WTC11 (cell line): ENCODE measurements at regions not wholly inside any gene's neighbourhood (a gene's known extent, or its start where the extent isn't known, plus 50 kb on each side); places are given as distances from the start of the nearest gene placed in this dataset.

Experiments
- ATAC-seq: fragments of 200-7000 bp; cut with Tn5 transposase; 2 replicates; pipeline ENCODE4 v1.10.0; 2021; ENCODE audit warnings: mild to moderate bottlenecking, moderate library complexity
- CTCF ChIA-PET: fragments of 300-600 bp; sonication (Branson Sonifier 250); formaldehyde crosslinking; loops from one replicate; lab custom pipeline; 2021; ENCODE audit warnings: antibody characterized with exemption; lab: Charles Lee
- POLR2A ChIA-PET: fragments of 350-600 bp; sonication (Branson Sonifier 250); formaldehyde crosslinking; loops from one replicate; lab custom pipeline; 2021; ENCODE audit warnings: antibody characterized with exemption; lab: Charles Lee
- DNase-seq: peaks from one replicate; pipeline ENCODE4 v3.0.0; 2021; ENCODE audit warnings: low spot score
- H3K27ac Mint-ChIP-seq: 2 replicates; pipeline ENCODE4 v1.8.0; 2021; ENCODE audit warnings: mixed read lengths
- H3K27me3 Mint-ChIP-seq: 2 replicates; pipeline ENCODE4 v1.8.0; 2021; ENCODE audit warnings: low read depth, mild to moderate bottlenecking, moderate library complexity, mixed read lengths
- H3K36me3 Mint-ChIP-seq: 2 replicates; pipeline ENCODE4 v1.8.0; 2021; ENCODE audit warnings: mixed read lengths
- H3K4me1 Mint-ChIP-seq: 2 replicates; pipeline ENCODE4 v1.8.0; 2022; ENCODE audit warnings: mixed read lengths
- H3K4me3 Mint-ChIP-seq: 2 replicates; pipeline ENCODE4 v1.8.0; 2021; ENCODE audit warnings: mild to moderate bottlenecking, moderate library complexity, mixed read lengths
- H3K9me3 Mint-ChIP-seq: 2 replicates; pipeline ENCODE4 v1.8.0; 2021; ENCODE audit warnings: mixed read lengths
- CREB1 ChIP-seq: sonication (generic); formaldehyde crosslinking; IDR thresholded peaks from 2 replicates; pipeline ENCODE4 v1.8.0; 2023; ENCODE audit warnings: mild to moderate bottlenecking, missing genetic modification reagents
- EMX1 ChIP-seq: fragments of 250-450 bp; sonication (Bioruptor Pico); IDR thresholded peaks from 2 replicates; pipeline ENCODE4 v1.8.0; 2021; ENCODE audit warnings: mild to moderate bottlenecking
- ESRRA ChIP-seq: sonication (generic); formaldehyde crosslinking; IDR thresholded peaks from 2 replicates; pipeline ENCODE4 v1.8.1; 2022; ENCODE audit warnings: mild to moderate bottlenecking, missing genetic modification reagents, borderline replicate concordance
- FOXP1 ChIP-seq: sonication (generic); formaldehyde crosslinking; IDR thresholded peaks from 2 replicates; pipeline ENCODE4 v1.8.0; 2022; ENCODE audit warnings: missing genetic modification reagents, mild to moderate bottlenecking, moderate library complexity, borderline replicate concordance
- GABPB1 ChIP-seq: sonication (generic); formaldehyde crosslinking; IDR thresholded peaks from 2 replicates; pipeline ENCODE4 v1.8.1; 2023; ENCODE audit warnings: mild to moderate bottlenecking, missing genetic modification reagents
- JAZF1 ChIP-seq: fragments of 250-450 bp; sonication (Bioruptor Pico); IDR thresholded peaks from 2 replicates; pipeline ENCODE4 v1.9.0; 2021; ENCODE audit warnings: moderate library complexity, mild to moderate bottlenecking, inconsistent platforms
- KAT7 ChIP-seq: sonication (generic); formaldehyde crosslinking; IDR thresholded peaks from 2 replicates; pipeline ENCODE4 v1.8.1; 2023; ENCODE audit warnings: missing genetic modification reagents, mild to moderate bottlenecking, borderline replicate concordance
- NFE2L1 ChIP-seq: sonication (generic); formaldehyde crosslinking; IDR thresholded peaks from 2 replicates; pipeline ENCODE4 v1.8.1; 2023; ENCODE audit warnings: missing genetic modification reagents
- NR2C2 ChIP-seq: sonication (generic); formaldehyde crosslinking; IDR thresholded peaks from 2 replicates; pipeline ENCODE4 v1.8.0; 2022; ENCODE audit warnings: mild to moderate bottlenecking, missing genetic modification reagents
- NR3C1 ChIP-seq: sonication (generic); formaldehyde crosslinking; conservative IDR thresholded peaks from 2 replicates; pipeline ENCODE4 v1.8.1; 2023; ENCODE audit warnings: low read depth, mild to moderate bottlenecking, missing genetic modification reagents
- SMAD4 ChIP-seq: sonication (generic); formaldehyde crosslinking; IDR thresholded peaks from 2 replicates; pipeline ENCODE4 v1.8.0; 2022; ENCODE audit warnings: mild to moderate bottlenecking, missing genetic modification reagents
- SOX15 ChIP-seq: fragments of 250-450 bp; sonication (Bioruptor Pico); IDR thresholded peaks from 2 replicates; pipeline ENCODE4 v1.9.0; 2021; ENCODE audit warnings: mild to moderate bottlenecking
- TEAD1 ChIP-seq: sonication (generic); formaldehyde crosslinking; IDR thresholded peaks from 2 replicates; pipeline ENCODE4 v1.8.0; 2022; ENCODE audit warnings: mild to moderate bottlenecking, missing genetic modification reagents
- TEAD4 ChIP-seq: sonication (generic); formaldehyde crosslinking; IDR thresholded peaks from 2 replicates; pipeline ENCODE4 v1.8.0; 2022; ENCODE audit warnings: mild to moderate bottlenecking, missing genetic modification reagents
- TF ChIP-seq, protein P1 (sequence below): fragments of 250-450 bp; sonication (Bioruptor Pico); IDR thresholded peaks from 2 replicates; pipeline ENCODE4 v1.9.0; 2021; ENCODE audit warnings: mild to moderate bottlenecking
- TF ChIP-seq, protein P2 (sequence below): sonication (generic); formaldehyde crosslinking; IDR thresholded peaks from 2 replicates; pipeline ENCODE4 v1.8.0; 2022; ENCODE audit warnings: mild to moderate bottlenecking, missing genetic modification reagents
- TF ChIP-seq, protein P3 (sequence below): sonication (generic); formaldehyde crosslinking; IDR thresholded peaks from 2 replicates; pipeline ENCODE4 v1.8.1; 2023; ENCODE audit warnings: mild to moderate bottlenecking, missing genetic modification reagents
- TF ChIP-seq, protein P4 (sequence below): sonication (generic); formaldehyde crosslinking; IDR thresholded peaks from 2 replicates; pipeline ENCODE4 v1.8.0; 2023; ENCODE audit warnings: mild to moderate bottlenecking, missing genetic modification reagents
- TF ChIP-seq, protein P5 (sequence below): fragments of 200-600 bp; IDR thresholded peaks from 2 replicates; pipeline ENCODE4 v1.8.0; 2022; ENCODE audit warnings: antibody characterized with exemption
- TF ChIP-seq, protein P6 (sequence below): sonication (generic); formaldehyde crosslinking; IDR thresholded peaks from 2 replicates; pipeline ENCODE4 v1.8.1; 2022; ENCODE audit warnings: low read depth, missing genetic modification reagents, borderline replicate concordance
- TF ChIP-seq, protein P7 (sequence below): sonication (generic); formaldehyde crosslinking; IDR thresholded peaks from 2 replicates; pipeline ENCODE4 v1.8.1; 2023; ENCODE audit warnings: mild to moderate bottlenecking, missing genetic modification reagents, moderate library complexity
- TF ChIP-seq, protein P8 (sequence below): sonication (generic); formaldehyde crosslinking; IDR thresholded peaks from 2 replicates; pipeline ENCODE4 v1.8.0; 2022; ENCODE audit warnings: mild to moderate bottlenecking, missing genetic modification reagents

DNA sequence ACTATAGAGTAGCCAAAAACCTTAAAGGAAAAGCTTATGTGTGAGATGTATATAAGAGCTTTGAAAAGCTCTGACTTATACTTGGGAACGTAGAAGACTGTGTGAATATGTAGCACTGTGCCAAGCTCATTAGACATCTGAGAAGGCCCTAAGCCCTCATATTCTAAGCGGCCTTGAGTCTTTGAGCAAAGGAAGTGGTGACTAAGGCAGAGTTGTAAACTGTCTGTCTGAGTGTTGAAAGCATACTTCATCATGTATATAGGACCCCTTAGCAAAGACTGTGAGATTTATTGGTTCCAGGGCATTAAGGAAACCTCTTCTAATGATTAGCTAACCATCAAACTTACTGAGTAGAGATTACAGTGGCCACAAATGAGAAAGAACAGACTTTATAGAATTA is 153.3 kb upstream of the LYPLAL1 start:
- ChIA-PET CTCF (interaction anchor here (0.5 kb wide), 1 partner anchor 538 kb away, joined by 4 read pairs; no protein-coding TSS in a partner anchor), POLR2A (no interaction called here)
- H3K9me3 Mint-ChIP-seq = peaks cover 6% of the 10 kb centered on the region; the same call in 1 of the 2 replicates
- H3K27me3 Mint-ChIP-seq = no peaks in the 10 kb centered on the region
- ATAC-seq = no peak
- H3K27ac Mint-ChIP-seq = no peak overlapping the region
- TF ChIP-seq TEAD4 (CRISPR knock-in tag) = no peak
- TF ChIP-seq, protein P1, sequence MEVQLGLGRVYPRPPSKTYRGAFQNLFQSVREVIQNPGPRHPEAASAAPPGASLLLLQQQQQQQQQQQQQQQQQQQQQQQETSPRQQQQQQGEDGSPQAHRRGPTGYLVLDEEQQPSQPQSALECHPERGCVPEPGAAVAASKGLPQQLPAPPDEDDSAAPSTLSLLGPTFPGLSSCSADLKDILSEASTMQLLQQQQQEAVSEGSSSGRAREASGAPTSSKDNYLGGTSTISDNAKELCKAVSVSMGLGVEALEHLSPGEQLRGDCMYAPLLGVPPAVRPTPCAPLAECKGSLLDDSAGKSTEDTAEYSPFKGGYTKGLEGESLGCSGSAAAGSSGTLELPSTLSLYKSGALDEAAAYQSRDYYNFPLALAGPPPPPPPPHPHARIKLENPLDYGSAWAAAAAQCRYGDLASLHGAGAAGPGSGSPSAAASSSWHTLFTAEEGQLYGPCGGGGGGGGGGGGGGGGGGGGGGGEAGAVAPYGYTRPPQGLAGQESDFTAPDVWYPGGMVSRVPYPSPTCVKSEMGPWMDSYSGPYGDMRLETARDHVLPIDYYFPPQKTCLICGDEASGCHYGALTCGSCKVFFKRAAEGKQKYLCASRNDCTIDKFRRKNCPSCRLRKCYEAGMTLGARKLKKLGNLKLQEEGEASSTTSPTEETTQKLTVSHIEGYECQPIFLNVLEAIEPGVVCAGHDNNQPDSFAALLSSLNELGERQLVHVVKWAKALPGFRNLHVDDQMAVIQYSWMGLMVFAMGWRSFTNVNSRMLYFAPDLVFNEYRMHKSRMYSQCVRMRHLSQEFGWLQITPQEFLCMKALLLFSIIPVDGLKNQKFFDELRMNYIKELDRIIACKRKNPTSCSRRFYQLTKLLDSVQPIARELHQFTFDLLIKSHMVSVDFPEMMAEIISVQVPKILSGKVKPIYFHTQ = no peak
- TF ChIP-seq, protein P2, sequence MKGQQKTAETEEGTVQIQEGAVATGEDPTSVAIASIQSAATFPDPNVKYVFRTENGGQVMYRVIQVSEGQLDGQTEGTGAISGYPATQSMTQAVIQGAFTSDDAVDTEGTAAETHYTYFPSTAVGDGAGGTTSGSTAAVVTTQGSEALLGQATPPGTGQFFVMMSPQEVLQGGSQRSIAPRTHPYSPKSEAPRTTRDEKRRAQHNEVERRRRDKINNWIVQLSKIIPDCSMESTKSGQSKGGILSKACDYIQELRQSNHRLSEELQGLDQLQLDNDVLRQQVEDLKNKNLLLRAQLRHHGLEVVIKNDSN (CRISPR knock-in tag) = no peak
- TF ChIP-seq, protein P3, sequence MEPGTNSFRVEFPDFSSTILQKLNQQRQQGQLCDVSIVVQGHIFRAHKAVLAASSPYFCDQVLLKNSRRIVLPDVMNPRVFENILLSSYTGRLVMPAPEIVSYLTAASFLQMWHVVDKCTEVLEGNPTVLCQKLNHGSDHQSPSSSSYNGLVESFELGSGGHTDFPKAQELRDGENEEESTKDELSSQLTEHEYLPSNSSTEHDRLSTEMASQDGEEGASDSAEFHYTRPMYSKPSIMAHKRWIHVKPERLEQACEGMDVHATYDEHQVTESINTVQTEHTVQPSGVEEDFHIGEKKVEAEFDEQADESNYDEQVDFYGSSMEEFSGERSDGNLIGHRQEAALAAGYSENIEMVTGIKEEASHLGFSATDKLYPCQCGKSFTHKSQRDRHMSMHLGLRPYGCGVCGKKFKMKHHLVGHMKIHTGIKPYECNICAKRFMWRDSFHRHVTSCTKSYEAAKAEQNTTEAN = no peak
- no peak for TF ChIP-seq NR3C1 (CRISPR knock-in tag)
- no peak for TF ChIP-seq NFE2L1 (CRISPR knock-in tag)
- TF ChIP-seq, protein P4, sequence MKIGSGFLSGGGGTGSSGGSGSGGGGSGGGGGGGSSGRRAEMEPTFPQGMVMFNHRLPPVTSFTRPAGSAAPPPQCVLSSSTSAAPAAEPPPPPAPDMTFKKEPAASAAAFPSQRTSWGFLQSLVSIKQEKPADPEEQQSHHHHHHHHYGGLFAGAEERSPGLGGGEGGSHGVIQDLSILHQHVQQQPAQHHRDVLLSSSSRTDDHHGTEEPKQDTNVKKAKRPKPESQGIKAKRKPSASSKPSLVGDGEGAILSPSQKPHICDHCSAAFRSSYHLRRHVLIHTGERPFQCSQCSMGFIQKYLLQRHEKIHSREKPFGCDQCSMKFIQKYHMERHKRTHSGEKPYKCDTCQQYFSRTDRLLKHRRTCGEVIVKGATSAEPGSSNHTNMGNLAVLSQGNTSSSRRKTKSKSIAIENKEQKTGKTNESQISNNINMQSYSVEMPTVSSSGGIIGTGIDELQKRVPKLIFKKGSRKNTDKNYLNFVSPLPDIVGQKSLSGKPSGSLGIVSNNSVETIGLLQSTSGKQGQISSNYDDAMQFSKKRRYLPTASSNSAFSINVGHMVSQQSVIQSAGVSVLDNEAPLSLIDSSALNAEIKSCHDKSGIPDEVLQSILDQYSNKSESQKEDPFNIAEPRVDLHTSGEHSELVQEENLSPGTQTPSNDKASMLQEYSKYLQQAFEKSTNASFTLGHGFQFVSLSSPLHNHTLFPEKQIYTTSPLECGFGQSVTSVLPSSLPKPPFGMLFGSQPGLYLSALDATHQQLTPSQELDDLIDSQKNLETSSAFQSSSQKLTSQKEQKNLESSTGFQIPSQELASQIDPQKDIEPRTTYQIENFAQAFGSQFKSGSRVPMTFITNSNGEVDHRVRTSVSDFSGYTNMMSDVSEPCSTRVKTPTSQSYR (CRISPR knock-in tag) = no peak
- no peak for TF ChIP-seq CREB1 (CRISPR knock-in tag)
- no peak for TF ChIP-seq SOX15 (CRISPR knock-in tag)
- TF ChIP-seq, protein P5, sequence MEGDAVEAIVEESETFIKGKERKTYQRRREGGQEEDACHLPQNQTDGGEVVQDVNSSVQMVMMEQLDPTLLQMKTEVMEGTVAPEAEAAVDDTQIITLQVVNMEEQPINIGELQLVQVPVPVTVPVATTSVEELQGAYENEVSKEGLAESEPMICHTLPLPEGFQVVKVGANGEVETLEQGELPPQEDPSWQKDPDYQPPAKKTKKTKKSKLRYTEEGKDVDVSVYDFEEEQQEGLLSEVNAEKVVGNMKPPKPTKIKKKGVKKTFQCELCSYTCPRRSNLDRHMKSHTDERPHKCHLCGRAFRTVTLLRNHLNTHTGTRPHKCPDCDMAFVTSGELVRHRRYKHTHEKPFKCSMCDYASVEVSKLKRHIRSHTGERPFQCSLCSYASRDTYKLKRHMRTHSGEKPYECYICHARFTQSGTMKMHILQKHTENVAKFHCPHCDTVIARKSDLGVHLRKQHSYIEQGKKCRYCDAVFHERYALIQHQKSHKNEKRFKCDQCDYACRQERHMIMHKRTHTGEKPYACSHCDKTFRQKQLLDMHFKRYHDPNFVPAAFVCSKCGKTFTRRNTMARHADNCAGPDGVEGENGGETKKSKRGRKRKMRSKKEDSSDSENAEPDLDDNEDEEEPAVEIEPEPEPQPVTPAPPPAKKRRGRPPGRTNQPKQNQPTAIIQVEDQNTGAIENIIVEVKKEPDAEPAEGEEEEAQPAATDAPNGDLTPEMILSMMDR = no peak
- no peak for TF ChIP-seq KAT7 (CRISPR knock-in tag)
- no peak for DNase-seq
- no peaks in the 10 kb centered on the region for H3K36me3 Mint-ChIP-seq
- no peaks in the 10 kb centered on the region; the same call in 1 of the 2 replicates for H3K4me1 Mint-ChIP-seq
- H3K4me3 Mint-ChIP-seq = no peak overlapping the region

DNA sequence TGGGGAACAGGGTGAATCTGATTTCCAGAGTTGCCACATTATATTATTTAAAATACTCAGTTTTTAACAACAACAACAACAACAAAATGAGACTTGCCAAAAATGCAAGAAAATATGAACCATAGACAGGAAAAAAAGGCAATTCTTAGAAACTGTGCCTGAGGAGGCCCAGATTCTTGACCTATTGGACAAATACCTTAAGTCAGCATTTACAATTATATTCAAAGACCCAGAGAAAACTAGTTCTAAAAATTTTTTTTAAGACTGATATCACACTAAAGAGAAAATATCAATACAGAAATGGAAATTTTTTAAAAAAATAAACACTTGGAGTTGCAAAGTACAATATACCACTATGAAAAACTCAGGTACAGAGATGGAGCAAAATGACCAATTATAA is 152.8 kb upstream of the LYPLAL1 start:
- POLR2A ChIA-PET = no interaction called here
- CTCF ChIA-PET = no interaction called here
- ATAC-seq (no peak), DNase-seq (no peak)
- no peaks in the 10 kb centered on the region for H3K27me3 Mint-ChIP-seq
- peaks cover 6% of the 10 kb centered on the region; the same call in 1 of the 2 replicates for H3K9me3 Mint-ChIP-seq
- H3K4me1 Mint-ChIP-seq = no peaks in the 10 kb centered on the region; the same call in 1 of the 2 replicates
- H3K36me3 Mint-ChIP-seq = no peaks in the 10 kb centered on the region
- no peak overlapping the region for H3K27ac Mint-ChIP-seq
- no peak overlapping the region for H3K4me3 Mint-ChIP-seq
- TF ChIP-seq GABPB1 (CRISPR knock-in tag) (no peak), EMX1 (CRISPR knock-in tag) (no peak), JAZF1 (CRISPR knock-in tag) (no peak), NR2C2 (CRISPR knock-in tag) (no peak), ESRRA (CRISPR knock-in tag) (no peak), SMAD4 (CRISPR knock-in tag) (no peak), TEAD1 (CRISPR knock-in tag) (no peak), FOXP1 (no peak)
- TF ChIP-seq, protein P6, sequence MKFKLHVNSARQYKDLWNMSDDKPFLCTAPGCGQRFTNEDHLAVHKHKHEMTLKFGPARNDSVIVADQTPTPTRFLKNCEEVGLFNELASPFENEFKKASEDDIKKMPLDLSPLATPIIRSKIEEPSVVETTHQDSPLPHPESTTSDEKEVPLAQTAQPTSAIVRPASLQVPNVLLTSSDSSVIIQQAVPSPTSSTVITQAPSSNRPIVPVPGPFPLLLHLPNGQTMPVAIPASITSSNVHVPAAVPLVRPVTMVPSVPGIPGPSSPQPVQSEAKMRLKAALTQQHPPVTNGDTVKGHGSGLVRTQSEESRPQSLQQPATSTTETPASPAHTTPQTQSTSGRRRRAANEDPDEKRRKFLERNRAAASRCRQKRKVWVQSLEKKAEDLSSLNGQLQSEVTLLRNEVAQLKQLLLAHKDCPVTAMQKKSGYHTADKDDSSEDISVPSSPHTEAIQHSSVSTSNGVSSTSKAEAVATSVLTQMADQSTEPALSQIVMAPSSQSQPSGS (CRISPR knock-in tag) = no peak
- TF ChIP-seq, protein P7, sequence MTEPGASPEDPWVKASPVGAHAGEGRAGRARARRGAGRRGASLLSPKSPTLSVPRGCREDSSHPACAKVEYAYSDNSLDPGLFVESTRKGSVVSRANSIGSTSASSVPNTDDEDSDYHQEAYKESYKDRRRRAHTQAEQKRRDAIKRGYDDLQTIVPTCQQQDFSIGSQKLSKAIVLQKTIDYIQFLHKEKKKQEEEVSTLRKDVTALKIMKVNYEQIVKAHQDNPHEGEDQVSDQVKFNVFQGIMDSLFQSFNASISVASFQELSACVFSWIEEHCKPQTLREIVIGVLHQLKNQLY (CRISPR knock-in tag) = no peak
- TF ChIP-seq, protein P8, sequence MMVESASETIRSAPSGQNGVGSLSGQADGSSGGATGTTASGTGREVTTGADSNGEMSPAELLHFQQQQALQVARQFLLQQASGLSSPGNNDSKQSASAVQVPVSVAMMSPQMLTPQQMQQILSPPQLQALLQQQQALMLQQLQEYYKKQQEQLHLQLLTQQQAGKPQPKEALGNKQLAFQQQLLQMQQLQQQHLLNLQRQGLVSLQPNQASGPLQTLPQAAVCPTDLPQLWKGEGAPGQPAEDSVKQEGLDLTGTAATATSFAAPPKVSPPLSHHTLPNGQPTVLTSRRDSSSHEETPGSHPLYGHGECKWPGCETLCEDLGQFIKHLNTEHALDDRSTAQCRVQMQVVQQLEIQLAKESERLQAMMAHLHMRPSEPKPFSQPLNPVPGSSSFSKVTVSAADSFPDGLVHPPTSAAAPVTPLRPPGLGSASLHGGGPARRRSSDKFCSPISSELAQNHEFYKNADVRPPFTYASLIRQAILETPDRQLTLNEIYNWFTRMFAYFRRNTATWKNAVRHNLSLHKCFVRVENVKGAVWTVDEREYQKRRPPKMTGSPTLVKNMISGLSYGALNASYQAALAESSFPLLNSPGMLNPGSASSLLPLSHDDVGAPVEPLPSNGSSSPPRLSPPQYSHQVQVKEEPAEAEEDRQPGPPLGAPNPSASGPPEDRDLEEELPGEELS (CRISPR knock-in tag) = no peak
